SKM-1 treated with dmso at 0.1 percent for 144 hours (cell line): ENCODE measurements at regions not wholly inside any gene's neighbourhood (a gene's known extent, or its start where the extent isn't known, plus 50 kb on each side); places are given as distances from the start of the nearest gene placed in this dataset.
A peak's percentile ranks its signal among the peaks of the same experiment; 100 is the strongest.
"Not testable (repeated sequence)": the region's sequence is repeated elsewhere in the genome, so short reads cannot be mapped to it uniquely, and the experiment has no call there.

Experiments
- DNase-seq: peaks from one replicate; lab custom pipeline; 2025; ENCODE audit not compliant: unreplicated experiment; lab: John Stamatoyannopoulos, UW

GRCh38 chr19:41495589-41495988, 52.6 kb downstream of the ERICH4 start:
- DNase-seq = no peak

- DNase-seq = no peak
These were observed 56.9 kb downstream of the ERICH4 start for GRCh38 chr19:41499899-41500298.

GRCh38 chr19:41500443-41500842, 57.5 kb downstream of the ERICH4 start:
- no peak for DNase-seq

- no peak for DNase-seq
These were observed 58.9 kb downstream of the ERICH4 start for GRCh38 chr19:41501854-41502253.

GRCh38 chr19:41505105-41505504, 62.1 kb downstream of the ERICH4 start:
- DNase-seq = no peak

- no peak for DNase-seq
These were observed 65.5 kb upstream of the CEACAM21 start for GRCh38 chr19:41510484-41510883.

GRCh38 chr19:41511628-41512027, 64.3 kb upstream of the CEACAM21 start:
- DNase-seq = no peak

GRCh38 chr19:41515015-41515652, 60.8 kb upstream of the CEACAM21 start:
- no peak for DNase-seq

GRCh38 chr19:41516292-41517171, 59.4 kb upstream of the CEACAM21 start:
- peak; percentile 5 for DNase-seq

GRCh38 chr19:41518141-41518540, 57.8 kb upstream of the CEACAM21 start:
- DNase-seq = no peak

- not testable (repeated sequence) for DNase-seq
These were observed 54.6 kb upstream of the CEACAM21 start for GRCh38 chr19:41521138-41521930.

GRCh38 chr19:41521931-41522555, 53.9 kb upstream of the CEACAM21 start:
- no peak for DNase-seq

- no peak for DNase-seq
These were observed 50.0 kb upstream of the CEACAM21 start for GRCh38 chr19:41525989-41526388.
